ENCODE measurements at regions not wholly inside any gene's neighbourhood (a gene's known extent, or its start where the extent isn't known, plus 50 kb on each side); places are given as distances from the start of the nearest gene placed in this dataset.

DNA sequence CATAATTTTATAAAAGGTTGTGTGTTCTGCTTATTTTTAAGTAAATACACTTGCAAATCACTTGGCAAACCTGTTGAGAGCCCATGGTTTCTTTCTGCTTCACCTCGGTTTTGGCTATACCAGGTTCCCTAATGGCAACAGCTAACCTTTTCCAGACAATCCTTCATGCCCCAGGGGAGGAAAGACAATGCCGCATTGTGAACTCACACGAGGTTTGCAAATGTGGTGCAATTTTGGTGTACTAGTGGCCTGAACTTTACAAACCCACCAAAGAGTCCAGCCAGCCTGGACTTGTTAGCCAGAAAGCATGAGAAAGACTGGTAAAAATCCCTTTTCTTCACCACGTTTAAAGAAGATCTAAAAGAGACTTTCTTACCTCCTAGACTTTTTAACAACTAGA lies 84.8 kb upstream of the SOX4 start:
- Histone ChIP-seq H3K27me3 (replicated peaks; ENCODE audit: insufficient read depth) (no peaks in the 10 kb centered on the region), H3K36me3 (no peaks in the 10 kb centered on the region), H3K27ac (no peak overlapping the region), H3K4me1 (ENCODE audit: control insufficient read depth in 1 of 2, low read depth in 2 of 2) (no peaks in the 10 kb centered on the region), H3K9me3 (no peaks in the 10 kb centered on the region), H3K4me3 (no peak overlapping the region)
- no peak for DNase-seq (ENCODE audit: low spot score)
- TF ChIP-seq, protein P1, sequence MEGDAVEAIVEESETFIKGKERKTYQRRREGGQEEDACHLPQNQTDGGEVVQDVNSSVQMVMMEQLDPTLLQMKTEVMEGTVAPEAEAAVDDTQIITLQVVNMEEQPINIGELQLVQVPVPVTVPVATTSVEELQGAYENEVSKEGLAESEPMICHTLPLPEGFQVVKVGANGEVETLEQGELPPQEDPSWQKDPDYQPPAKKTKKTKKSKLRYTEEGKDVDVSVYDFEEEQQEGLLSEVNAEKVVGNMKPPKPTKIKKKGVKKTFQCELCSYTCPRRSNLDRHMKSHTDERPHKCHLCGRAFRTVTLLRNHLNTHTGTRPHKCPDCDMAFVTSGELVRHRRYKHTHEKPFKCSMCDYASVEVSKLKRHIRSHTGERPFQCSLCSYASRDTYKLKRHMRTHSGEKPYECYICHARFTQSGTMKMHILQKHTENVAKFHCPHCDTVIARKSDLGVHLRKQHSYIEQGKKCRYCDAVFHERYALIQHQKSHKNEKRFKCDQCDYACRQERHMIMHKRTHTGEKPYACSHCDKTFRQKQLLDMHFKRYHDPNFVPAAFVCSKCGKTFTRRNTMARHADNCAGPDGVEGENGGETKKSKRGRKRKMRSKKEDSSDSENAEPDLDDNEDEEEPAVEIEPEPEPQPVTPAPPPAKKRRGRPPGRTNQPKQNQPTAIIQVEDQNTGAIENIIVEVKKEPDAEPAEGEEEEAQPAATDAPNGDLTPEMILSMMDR (IDR thresholded peaks at IDR 0.05) = no peak
- ATAC-seq (ENCODE audit: insufficient number of reproducible peaks, low FRiP score, low read depth) = no peak

DNA sequence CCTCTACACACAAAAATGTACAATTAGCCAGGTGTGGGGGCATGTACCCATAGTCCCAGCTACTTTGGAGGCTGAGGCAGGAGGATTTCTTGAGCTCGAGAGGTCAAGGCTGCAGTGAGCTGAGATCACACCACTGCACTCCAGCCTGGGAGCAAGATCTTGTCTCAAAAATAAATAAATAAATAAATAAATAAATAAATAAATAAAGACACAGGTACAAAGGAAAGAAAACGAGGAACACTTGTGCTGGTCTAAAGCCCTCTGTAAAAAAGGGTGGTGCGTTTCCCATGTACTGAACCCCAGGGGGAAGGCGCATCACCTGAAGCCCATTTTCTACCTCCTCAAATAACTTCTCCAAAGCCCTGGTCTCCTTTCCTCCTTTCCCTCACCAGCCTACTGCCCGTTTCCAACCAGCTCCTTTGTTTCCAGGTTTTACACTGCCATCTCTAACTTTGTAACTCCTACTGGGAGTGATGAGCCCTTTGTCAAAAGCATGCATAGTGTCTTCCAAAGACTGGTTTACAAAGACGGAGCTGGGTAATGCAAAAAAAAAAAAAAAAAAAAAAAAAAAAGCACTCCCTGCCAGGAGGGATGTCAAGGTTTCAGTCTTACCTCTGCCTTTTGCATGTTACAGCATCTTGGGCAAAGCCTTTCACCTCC lies 81.5 kb upstream of the SOX4 start:
- TF ChIP-seq, protein P1 (IDR thresholded peaks at IDR 0.05) = no peak
- ATAC-seq (ENCODE audit: insufficient number of reproducible peaks, low FRiP score, low read depth) (no peak), DNase-seq (ENCODE audit: low spot score) (no peak)

DNA sequence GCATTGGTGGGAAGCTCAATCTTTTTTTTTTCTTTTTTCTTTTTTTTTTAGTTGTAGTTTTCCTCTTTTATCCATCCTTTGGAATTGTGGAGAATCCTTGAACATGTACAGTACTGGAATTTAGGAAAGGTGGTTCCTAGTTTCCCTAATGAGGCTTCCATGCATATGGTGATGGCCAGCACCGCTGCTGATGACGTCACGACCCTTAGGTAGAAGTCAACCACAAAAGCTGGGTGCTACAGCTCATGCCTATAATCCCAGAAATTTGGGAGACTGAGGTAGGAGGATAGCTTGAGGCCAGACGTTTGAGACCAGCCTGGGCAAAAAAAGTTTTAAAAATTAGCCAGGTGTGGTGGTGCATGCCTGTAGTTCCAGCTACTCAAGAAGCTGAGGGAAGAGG lies 79.3 kb upstream of the SOX4 start:
- Histone ChIP-seq H3K4me1 (ENCODE audit: control insufficient read depth in 1 of 2, low read depth in 2 of 2) (no peaks in the 10 kb centered on the region), H3K36me3 (no peaks in the 10 kb centered on the region), H3K27me3 (replicated peaks; ENCODE audit: insufficient read depth) (no peaks in the 10 kb centered on the region), H3K27ac (no peak overlapping the region), H3K4me3 (no peak overlapping the region), H3K9me3 (no peaks in the 10 kb centered on the region)
- TF ChIP-seq, protein P1 (IDR thresholded peaks at IDR 0.05) = no peak
- ATAC-seq (ENCODE audit: insufficient number of reproducible peaks, low FRiP score, low read depth) (no peak), DNase-seq (ENCODE audit: low spot score) (no peak)

More for the DNA sequence above, 81.5 kb upstream of the SOX4 start:
- no peaks in the 10 kb centered on the region for H3K9me3 ChIP-seq
- no peak overlapping the region for H3K4me3 ChIP-seq
- no peaks in the 10 kb centered on the region for H3K27me3 ChIP-seq (replicated peaks; ENCODE audit: insufficient read depth)
- H3K4me1 ChIP-seq (ENCODE audit: control insufficient read depth in 1 of 2, low read depth in 2 of 2) = no peaks in the 10 kb centered on the region
- H3K27ac ChIP-seq = no peak overlapping the region
- no peaks in the 10 kb centered on the region for H3K36me3 ChIP-seq

DNA sequence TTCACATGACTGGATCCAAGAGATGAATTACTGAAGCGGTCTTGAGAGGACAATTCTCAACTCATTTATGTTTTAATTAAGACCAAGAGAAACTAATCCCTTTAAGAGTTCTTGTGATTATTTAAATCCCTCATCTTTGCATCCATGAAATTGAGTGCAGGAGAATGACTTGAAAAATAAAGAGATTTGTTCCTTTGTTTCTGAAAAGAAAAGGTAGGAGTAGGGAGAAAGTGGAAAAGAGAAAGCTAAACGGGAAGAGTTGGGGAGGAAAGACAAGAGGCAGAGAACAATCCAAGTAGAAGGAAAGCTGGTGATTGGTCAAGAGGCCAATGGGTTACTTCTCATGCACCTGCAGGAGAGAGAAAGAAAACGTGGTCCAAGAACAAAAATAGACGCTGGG lies 75.2 kb upstream of the SOX4 start:
- H3K27ac ChIP-seq = no peak overlapping the region
- H3K27me3 ChIP-seq (replicated peaks; ENCODE audit: insufficient read depth) = no peaks in the 10 kb centered on the region
- H3K4me1 ChIP-seq (ENCODE audit: control insufficient read depth in 1 of 2, low read depth in 2 of 2) = no peaks in the 10 kb centered on the region
- DNase-seq (ENCODE audit: low spot score) (no peak), ATAC-seq (ENCODE audit: insufficient number of reproducible peaks, low FRiP score, low read depth) (no peak)
- H3K36me3 ChIP-seq = no peaks in the 10 kb centered on the region
- TF ChIP-seq, protein P1 (IDR thresholded peaks at IDR 0.05) = no peak
- no peak overlapping the region for H3K4me3 ChIP-seq
- no peaks in the 10 kb centered on the region for H3K9me3 ChIP-seq

DNA sequence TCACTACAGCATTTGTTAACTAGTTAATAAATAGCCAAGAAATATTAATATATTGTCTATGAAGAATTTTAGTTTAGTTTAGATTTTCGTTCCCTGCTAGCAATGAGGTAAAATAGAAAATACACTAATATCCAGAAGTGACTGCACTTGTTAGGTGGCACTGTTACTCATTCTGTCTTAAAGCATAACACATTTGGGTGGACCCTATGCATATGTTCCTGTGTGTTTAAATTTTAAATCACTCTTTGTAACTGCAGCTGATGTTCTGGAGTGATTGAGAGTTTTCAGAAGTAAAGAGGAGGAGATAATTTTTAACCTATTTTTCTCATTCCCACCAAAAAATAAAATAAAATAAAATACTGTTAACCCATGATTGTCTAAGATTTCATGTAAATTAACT lies 73.9 kb upstream of the SOX4 start:
- Histone ChIP-seq H3K4me1 (ENCODE audit: control insufficient read depth in 1 of 2, low read depth in 2 of 2) (no peaks in the 10 kb centered on the region), H3K27me3 (replicated peaks; ENCODE audit: insufficient read depth) (no peaks in the 10 kb centered on the region), H3K9me3 (no peaks in the 10 kb centered on the region), H3K27ac (no peak overlapping the region), H3K36me3 (no peaks in the 10 kb centered on the region), H3K4me3 (no peak overlapping the region)
- DNase-seq (ENCODE audit: low spot score) (no peak), ATAC-seq (ENCODE audit: insufficient number of reproducible peaks, low FRiP score, low read depth) (no peak)
- TF ChIP-seq, protein P1 (IDR thresholded peaks at IDR 0.05) = no peak

Measured in thoracic aorta (tissue), 2 donors.